HG03457 (cell line): ENCODE measurements at regions not wholly inside any gene's neighbourhood (a gene's known extent, or its start where the extent isn't known, plus 50 kb on each side); places are given as distances from the start of the nearest gene placed in this dataset.
"Not testable (repeated sequence)": the region's sequence is repeated elsewhere in the genome, so short reads cannot be mapped to it uniquely, and the experiment has no call there.

Experiments
- ATAC-seq: cut with Tn5 transposase; IDR thresholded peaks from one replicate; pipeline ENCODE4 v1.9.1; 2021; ENCODE audit warnings: moderate number of reproducible peaks; ENCODE audit not compliant: unreplicated experiment

DNA sequence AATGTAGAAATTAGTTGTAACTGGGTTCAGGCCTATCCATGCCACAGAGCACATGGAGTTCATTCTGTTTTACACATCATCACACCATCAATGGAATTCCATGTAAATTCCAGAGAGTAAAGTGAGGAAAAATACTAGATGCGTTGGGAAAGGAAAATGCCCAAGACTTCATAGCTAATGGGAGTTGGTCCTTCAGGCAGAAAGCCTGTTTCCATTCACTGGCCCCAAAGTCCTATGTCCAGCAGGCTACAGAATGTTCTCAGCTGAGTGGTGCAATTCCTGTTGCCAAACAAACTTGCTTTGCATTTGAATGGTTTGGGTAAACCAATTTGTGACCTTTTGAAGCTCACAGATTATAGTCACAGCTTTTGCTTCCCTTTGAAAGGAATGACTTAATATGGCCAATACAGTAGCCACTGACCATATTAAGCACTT lies 164.6 kb upstream of the PFN2 start:
- no peak for ATAC-seq

DNA sequence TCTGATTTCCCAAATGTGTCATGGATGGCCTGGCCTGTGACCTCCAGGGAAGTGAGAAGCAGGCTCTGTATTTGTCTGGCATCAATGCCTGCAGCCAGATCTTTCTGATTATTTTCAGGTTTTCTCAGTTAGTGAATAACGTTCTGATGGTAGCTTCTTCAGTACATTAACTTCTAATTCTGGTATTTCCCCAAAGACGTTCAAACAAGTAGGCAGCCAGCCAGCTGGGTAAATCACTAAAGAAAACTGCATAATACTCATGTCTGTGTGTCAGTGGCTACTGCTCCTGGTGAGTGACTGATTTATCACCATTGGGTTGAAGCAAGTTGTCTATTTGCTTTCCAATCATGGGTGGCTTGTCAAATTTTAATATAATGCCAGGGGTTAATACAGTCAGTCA lies 162.6 kb upstream of the PFN2 start:
- no peak for ATAC-seq

DNA sequence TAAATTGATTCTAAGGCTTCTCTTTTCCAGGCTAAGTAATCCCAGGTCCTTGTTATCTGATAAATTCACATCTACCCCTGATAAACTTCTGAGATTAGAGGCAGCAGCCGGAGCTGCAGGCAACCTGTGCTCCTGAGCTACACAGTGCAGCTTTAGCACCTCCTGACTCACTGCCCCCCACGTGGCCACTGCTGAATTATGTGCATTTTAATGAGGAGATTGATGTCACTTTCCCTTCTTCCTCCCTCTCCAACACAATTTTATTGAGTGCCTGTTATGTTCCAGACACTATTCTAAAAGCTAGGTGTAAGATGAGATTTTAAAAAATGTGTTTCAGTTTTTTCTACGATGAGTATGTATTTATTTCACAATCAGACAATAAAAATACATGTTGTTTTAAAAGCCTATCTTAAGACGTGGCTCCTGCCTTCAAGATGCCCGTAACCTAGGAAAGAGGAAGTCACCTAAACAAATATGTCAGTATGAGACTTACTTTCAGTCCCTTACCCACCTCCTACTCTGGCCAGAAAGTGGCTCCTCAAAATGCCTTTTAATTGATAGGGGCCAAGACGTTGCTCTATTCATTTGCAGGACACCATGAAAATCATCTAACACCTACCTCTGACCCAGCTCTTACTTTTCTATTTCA lies 161.5 kb upstream of the PFN2 start:
- no peak for ATAC-seq

DNA sequence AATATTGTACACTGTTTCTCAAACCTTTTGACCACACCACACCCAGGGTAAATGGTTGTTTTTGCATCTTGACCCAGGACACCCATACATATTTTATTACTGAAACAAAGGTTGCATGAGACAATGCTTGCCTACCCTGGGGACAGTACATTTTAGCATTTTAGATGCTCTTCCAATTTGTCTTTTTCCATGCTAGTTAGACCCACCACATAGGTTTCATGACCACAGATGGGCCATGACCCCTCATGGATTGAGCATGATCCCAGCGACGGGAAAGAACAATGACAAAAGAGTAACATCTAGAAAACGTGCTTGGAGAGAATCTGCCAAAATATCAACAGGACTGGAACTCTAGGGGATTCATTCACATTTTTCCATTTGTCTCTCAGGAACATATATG lies 161.0 kb upstream of the PFN2 start:
- ATAC-seq: no peak

DNA sequence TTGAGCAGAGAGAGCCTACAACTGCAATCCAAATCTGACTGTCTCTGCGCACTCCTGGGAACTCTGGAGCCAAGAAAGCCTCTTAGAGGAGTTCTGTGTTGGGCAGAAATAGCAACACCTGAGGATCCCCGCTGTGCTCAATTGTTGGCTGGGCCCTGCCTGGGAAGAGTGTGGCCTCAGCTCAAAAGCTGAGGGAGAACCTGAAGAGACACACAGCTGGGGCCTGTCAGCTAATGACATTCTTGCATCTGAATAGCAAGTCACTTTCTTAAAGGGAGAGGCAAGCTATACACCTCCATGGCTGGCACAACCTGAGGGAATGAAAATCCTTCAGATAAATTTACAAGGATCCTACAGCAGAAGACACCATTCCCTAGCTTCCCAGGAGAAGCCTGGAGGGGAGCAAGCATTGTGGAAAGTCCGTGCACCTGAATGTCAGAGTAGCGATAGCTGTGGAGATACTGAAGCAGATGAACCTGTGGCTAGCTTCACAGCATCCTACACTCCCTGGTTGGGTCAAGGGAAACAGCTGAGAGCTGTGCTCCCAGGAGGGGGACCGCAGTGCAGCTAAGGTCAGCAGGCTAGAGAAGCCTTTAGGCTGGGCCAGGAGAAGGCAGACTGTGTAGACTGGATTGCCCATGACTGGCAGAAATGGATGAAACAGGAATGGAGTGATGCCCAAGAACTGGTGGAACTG lies 159.9 kb upstream of the PFN2 start:
- ATAC-seq: no peak

DNA sequence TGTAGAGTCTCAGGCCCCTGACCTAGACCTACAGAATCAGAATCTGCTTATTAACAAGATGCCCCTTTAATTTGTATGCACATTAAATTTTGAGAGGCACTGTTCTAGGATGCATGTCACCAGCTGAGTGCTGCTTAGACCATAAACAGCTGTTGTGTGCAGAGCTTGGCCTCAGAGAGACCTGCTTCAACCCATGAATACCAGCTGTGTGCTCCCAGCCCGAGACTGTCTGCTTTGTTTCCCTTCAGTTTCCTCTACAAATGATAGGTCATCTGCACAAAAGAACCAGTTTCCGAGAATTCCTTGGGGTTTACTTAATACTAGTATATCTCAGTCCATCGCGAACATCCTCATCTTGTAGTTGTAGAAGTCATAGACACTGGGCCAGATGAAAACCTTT lies 158.5 kb upstream of the PFN2 start:
- no peak for ATAC-seq

DNA sequence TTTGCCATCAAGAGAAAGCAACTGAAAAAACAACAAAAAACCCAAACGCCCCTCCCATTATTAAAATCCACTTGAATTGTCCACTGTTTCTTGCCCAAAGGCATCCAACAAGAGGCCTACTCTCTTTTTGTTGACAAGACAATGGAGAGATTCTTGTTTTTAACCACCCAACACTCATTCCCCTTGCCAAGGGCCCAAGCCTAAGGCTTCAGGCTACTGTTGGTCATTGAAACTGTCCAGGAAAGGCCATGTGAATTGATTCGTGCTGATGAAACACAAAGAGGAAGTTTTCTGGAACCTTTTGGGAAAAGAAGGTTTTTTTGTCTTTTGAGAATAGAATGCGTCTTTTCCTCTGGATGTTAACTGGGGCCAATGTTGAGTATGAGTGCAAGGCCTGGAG lies 157.4 kb upstream of the PFN2 start:
- no peak for ATAC-seq

DNA sequence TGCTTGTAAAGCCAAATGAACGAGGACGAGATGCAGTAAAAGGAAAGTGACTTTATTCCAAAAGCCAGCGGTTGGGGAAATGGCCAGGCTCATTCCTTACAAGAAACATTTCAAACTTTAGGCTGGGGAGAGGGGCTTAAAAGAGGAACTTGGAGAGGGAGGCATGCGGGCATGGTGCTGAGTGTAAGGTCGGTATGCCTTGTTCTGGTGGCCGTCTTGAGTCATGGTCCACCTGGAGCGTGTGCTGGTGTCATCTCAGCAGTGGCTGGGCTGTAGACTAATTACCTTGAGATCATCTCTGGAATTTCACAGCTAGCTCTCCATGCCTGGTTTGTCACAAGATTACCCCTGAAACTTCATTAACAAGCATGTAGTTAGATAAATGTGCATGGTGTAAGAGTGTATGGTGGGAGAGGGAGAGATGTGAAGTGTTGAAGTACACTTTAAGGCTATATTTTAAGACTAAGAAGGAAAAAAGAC lies 156.4 kb upstream of the PFN2 start:
- no peak for ATAC-seq

DNA sequence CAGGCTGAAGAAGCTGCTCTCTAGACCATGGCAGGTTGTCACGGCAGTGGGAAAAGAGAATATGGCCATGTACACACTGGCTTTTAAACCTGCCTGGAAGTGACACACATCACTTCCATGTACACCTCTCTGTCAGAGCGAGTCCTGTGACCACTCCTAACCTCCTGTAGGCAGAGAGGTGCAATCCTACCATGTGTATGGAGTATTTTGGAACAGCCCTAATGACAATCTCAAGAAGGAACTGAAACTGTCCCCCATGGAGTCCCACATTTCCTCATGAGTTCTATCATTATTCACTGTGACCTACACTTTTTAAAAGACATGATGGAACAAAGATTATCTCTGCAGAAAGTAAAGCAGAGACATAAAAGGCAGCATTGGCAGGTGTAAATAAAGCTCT lies 153.4 kb upstream of the PFN2 start:
- ATAC-seq: no peak

DNA sequence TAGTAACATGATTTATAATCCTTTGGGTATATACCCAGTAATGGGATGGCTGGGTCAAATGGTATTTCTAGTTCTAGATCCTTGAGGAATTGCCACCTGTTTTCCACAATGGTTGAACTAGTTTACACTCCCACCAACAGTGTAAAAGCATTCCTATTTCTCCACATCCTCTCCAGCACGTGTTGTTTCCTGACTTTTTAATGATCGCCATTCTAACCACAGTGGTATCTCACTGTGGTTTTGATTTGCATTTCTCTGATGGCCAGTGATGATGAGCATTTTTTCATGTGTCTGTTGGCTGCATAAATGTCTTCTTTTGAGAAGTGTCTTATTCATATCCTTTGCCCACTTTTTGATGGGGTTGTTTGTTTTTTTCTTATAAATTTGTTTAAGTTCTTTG lies 152.6 kb upstream of the PFN2 start:
- not testable (repeated sequence) for ATAC-seq

DNA sequence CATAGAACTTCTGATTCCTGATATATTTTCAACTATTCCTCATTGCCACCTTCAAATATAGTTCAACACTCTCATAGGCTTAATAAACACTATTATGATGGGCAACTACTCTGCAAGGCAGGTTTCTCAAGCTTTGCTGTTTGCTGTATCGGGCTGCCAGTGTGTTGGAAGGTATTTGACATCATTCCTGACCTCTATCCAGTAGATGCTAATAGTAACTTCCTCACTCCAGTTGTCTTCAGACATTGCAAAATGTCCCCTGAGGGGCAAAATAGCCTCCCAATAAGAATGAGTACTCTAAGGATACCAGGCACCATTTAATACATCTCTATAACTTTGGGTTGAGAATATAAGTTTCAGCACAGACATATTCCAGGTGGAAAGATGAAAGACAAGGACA lies 147.5 kb upstream of the PFN2 start:
- no peak for ATAC-seq

DNA sequence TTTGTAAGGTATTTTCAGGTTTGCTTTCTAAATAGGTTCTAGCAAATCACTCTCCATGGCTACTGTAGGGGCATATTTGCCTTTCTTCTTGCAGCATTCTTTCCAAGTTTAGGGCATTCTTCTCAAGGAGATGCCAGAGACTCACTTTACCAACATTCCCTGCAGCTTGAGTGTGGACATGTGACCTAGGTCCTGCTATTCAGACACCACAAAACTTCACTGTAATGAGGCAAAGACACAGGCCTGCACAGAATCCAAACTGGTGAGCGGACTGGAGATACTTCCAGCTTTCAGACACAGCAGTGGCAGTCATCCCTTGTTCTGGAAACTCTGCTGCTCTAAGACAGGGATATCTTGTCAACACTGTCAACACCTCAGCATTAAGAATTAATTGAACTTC lies 146.4 kb upstream of the PFN2 start:
- no peak for ATAC-seq

DNA sequence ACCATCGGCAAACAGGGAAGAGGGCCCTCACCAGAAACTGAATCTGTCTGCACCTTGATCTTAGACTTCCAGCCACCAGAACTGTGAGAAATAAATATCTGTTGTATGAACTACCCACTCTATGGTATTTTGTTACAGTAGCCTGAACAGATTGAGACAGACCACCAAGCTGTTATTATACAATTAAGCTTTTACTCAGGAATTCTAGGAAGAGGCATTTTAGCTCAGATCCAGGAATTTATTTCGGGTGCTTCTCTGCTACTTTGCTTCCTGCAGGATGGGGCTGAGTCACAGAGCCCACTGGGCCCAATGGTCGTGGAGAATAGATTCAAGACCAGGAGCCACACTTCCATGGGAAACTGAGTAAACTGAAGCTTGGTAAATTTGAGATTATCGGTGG lies 145.5 kb upstream of the PFN2 start:
- ATAC-seq: no peak

DNA sequence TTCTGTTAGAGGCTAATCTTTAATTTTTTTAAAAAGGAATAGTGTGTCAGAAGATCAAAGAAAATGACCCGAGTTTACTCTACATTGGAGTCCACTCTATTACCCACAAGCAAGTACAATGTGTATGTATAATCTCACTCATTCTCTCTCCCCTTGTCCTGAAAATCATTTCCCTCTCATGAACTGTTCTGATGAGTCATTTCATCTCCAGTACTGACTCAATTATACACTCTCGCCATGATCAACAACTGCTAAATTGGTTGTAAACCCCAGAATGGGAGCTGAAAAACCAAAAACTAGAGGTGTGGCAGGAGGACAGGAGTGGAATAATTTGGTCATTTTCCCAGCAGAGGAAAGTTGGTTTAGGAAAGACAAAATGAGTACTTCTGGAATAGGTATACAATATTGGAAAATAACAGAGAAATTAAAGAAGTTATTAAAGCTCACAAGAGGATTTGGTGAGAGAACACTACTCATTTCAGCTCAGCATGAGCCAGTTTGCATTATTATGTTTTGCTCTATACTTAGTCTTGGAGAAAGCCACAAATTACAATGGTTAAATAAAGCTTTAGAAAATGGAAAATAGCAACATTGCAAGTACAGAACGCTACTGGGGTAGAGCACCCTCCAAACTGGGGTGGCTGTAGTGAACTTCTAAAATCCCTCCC lies 144.3 kb upstream of the PFN2 start:
- peak; percentile 63 for ATAC-seq

DNA sequence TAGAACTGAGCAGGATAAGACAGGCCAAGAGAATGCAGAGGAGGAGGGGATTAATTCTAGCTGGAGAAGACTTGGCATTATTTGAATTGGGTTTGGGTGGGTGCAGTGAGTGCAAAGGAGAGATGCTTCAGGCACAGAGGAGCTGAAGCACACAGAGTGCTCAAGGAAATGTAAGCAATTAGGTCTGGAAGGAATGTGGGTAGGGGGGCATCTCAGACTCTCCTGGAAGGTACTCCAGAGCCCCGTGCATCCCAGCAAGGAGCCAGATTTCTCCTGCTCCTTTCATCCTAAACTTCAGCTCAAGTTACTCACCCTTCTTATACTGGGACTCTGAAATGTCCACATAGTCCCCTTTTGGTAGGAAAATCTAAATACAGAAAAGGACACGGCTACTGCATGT lies 143.6 kb upstream of the PFN2 start:
- ATAC-seq: no peak

DNA sequence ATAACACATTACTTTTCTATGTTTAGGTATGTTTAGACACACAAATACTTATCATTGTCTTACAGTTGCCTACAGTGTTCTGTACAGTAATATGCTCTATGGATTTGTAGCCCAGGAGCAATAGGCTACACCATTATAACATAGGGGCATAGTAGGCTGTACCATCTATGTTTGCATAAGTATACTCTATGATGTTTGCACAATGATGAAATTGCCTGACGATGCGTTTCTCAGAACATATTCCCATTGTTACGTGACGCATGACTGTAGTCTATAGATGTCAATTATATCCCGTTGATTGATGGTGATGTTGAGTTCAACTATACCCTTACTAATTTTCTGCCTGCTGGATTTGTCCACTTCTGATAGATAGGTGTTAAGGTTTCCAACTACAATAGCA lies 139.4 kb upstream of the PFN2 start:
- no peak for ATAC-seq

DNA sequence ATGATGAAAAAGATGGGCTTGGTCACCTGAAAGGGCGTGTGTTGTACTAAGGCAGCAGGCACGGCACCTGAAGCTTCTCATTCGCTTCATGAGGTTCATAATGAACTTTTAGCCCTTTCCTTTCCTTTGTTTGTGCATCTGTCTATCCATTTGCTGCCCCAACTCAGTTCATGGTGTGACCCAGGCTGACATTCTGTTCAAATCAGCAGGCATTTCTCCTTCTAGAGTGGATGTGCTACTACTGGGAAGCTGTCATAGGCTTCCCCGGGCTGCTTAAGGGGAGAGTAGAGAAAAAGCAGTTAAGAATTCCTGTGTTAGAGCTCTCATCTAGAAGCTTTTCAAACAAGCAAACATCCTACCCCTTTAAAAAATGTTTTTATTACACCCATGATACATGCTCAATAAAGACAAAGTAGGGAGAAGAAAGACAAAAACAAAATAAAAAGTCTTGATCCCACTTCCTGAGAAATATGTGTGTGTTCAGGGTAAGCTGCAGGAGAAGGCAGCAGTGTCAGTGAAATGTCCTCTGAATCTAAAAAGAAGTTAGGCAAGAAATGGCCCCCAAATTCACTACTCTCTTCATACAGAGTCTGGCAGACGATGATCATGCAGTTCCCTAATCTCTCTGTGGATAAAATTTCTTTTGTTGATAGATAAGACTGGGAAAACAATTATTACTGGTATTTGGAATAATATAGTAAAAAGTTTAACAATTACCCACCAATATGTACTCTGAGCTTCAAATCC lies 136.9 kb upstream of the PFN2 start:
- ATAC-seq: no peak

DNA sequence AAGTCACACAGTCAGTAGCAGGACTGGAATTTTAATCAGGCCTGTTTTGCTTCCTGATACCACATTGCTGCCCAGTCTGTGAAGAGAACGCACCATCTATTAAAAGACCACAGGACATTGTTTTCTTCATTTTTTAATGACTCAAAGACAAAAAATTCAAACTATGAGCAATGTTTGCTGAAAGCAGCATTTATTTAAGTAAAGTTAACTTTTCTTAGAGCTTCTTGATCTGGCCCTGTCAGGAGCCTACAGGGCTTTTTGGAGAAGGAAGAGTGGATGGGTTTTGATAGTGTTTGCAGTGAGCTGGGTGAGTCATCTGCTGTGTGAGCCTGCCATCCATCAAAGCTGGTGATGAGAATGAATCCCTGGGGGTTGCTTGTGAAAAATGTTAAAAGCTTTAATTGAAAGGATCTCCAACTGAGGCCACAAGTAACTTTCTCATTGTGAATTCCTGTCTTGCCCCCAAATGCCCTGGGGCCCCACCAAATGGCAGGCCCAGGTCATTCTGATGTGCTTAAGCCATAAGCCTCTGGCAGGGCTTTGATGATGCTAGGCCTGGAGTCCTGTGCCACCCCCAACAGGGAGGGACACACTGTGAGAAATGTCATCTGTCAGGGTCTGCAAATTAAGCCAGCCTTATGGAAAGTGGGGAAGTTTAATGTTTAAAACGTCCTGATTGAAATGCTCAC lies 136.2 kb upstream of the PFN2 start:
- no peak for ATAC-seq

DNA sequence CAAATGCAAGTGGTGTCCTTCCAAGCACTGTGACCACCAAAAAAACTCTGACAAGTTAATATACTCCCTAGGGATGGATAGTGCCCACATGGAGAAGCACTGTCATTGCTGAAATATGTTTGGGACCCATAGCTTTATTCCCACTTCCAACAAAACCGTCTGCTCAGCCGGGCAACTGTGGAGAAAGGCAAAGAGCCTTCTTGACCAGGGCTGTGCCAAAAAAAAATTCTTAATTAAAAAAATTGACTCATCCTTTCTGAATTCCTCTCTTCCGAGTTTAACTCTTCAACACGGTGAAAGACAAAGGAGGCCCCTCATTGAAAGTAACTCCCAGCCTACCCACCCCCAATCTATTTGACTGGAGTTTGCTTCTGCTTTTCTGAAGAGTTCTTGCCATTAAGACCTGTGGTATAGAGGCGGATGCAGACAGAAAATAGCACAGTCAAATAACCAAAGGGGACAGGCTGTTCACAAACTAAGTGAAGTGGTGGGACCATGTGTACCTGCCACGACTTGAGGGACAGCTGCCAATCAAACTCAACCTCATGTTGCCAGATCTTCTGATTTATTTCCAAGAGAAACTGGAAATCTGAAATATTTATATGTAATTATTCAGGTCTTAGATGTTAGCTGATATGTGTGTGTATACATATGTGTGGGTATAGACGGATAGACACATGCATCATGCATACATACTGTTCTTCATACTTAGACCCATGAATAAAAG lies 135.4 kb upstream of the PFN2 start:
- no peak for ATAC-seq

DNA sequence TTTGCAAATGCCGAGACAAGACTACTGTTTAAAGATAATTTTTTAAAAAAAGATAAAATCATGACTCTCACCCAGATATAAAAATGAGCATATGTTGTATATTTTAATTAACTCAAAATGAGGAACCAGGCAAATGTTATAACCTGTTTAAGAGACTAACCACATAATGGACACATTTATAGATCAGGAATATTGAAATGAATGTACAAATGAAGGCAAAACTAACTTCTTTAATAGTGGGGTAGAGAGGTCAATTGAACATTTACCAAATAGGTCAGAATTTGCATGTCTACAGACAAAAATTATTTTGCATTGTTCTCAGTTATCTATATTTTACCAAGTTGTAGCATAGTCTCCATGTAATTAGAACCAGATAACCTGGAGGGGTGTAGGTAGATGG lies 134.3 kb upstream of the PFN2 start:
- ATAC-seq: no peak
